H1 (cell line): ENCODE measurements at regions not wholly inside any gene's neighbourhood (a gene's known extent, or its start where the extent isn't known, plus 50 kb on each side); places are given as distances from the start of the nearest gene placed in this dataset.
A peak's percentile ranks its signal among the peaks of the same experiment; 100 is the strongest.

Source experiments
- CTCF ChIA-PET: fragments of 300-600 bp; sonication (Branson Sonifier 250); formaldehyde crosslinking; loops from one replicate; lab custom pipeline; 2021; ENCODE audit not compliant: partially characterized antibody; lab: Charles Lee
- POLR2A ChIA-PET: fragments of 300-600 bp; sonication (Branson Sonifier 250); formaldehyde crosslinking; loops from one replicate; lab custom pipeline; 2021; ENCODE audit warnings: inconsistent platforms; ENCODE audit not compliant: partially characterized antibody; lab: Charles Lee
- DNase-seq, 2 experiments: peaks; one replicate each; pipeline versions ENCODE4 v3.0.0 to v3.0.0-alpha.2; 2010 to 2022; ENCODE audit warnings: low spot score in 2 of 2, low read depth in 1 of 2, mixed read lengths in 1 of 2
- FAIRE-seq: peaks from 2 replicates; lab custom pipeline; 2011; peaks lifted over from hg19 to GRCh38; lab: Jason Lieb, UNC
- H2AFZ ChIP-seq: 2 replicates; pipeline ENCODE4 v1.8.1; 2012; ENCODE audit warnings: low read length, inconsistent platforms
- H2AK5ac ChIP-seq: 2 replicates; pipeline ENCODE4 v1.6.1; 2013; ENCODE audit warnings: low read depth, low read length
- H2BK120ac ChIP-seq: replicated peaks from 2 replicates; pipeline ENCODE3; 2013; ENCODE audit warnings: low read depth, low read length, inconsistent platforms
- H2BK12ac ChIP-seq: 2 replicates; pipeline ENCODE4 v1.6.1; 2013; ENCODE audit warnings: low read depth, low read length
- H2BK15ac ChIP-seq: 2 replicates; pipeline ENCODE4 v1.6.1; 2013; ENCODE audit warnings: low read length
- H2BK20ac ChIP-seq: 2 replicates; pipeline ENCODE4 v1.6.1; 2013; ENCODE audit warnings: low read length
- H2BK5ac ChIP-seq: 2 replicates; pipeline ENCODE4 v1.6.1; 2013; ENCODE audit warnings: low read depth, low read length
- H3K14ac ChIP-seq: 2 replicates; pipeline ENCODE4 v1.6.1; 2013; ENCODE audit warnings: inconsistent platforms; ENCODE audit not compliant: insufficient read length
- H3K18ac ChIP-seq: 2 replicates; pipeline ENCODE4 v1.6.1; 2013; ENCODE audit warnings: low read length; ENCODE audit errors: extremely low read depth
- H3K23ac ChIP-seq: 2 replicates; pipeline ENCODE4 v1.6.1; 2013; ENCODE audit warnings: inconsistent platforms; ENCODE audit not compliant: insufficient read length
- H3K23me2 ChIP-seq: 2 replicates; pipeline ENCODE4 v1.6.1; 2013; ENCODE audit warnings: low read depth, low read length
- H3K27ac ChIP-seq: 2 replicates; pipeline ENCODE4 v1.6.1; 2011; ENCODE audit warnings: low read depth, low read length, inconsistent platforms
- H3K27me3 ChIP-seq, 4 experiments: replicated peaks in 1 of 4; 1 replicate in 1 of 4; 2 replicates in 3 of 4; pipeline versions ENCODE4 v1.6.1 to v1.8.1; 2011 to 2013; ENCODE audit warnings: low read length in 3 of 4, mild to moderate bottlenecking in 3 of 4, inconsistent platforms in 2 of 4, mixed read lengths in 2 of 4, moderate library complexity in 1 of 4; ENCODE audit not compliant: control insufficient read depth in 3 of 4, insufficient read depth in 3 of 4; ENCODE audit errors: extremely low read depth in 1 of 4
- H3K36me3 ChIP-seq, 4 experiments: 2 replicates each; pipeline versions ENCODE4 v1.6.1 to v1.8.1; 2011 to 2013; ENCODE audit warnings: mild to moderate bottlenecking in 4 of 4, low read length in 3 of 4, moderate library complexity in 2 of 4, control low read depth in 1 of 4, inconsistent platforms in 1 of 4; ENCODE audit not compliant: insufficient read depth in 4 of 4, control insufficient read depth in 2 of 4
- H3K4ac ChIP-seq: replicated peaks from 2 replicates; pipeline ENCODE3; 2013; ENCODE audit warnings: low read length, low read depth, mixed read lengths, inconsistent platforms; ENCODE audit not compliant: insufficient read length
- H3K4me1 ChIP-seq, 4 experiments: replicated peaks in 1 of 4; 1 replicate in 1 of 4; 2 replicates in 3 of 4; pipeline versions ENCODE4 v1.6.1 to v1.8.1; 2011 to 2013; ENCODE audit warnings: low read length in 3 of 4, inconsistent platforms in 2 of 4, mixed read lengths in 1 of 4; ENCODE audit not compliant: insufficient read depth in 4 of 4, control insufficient read depth in 3 of 4
- H3K4me2 ChIP-seq, 2 experiments: 2 replicates each; pipeline versions ENCODE4 v1.6.1 to v1.8.1; 2011 to 2013; ENCODE audit warnings: low read depth in 2 of 2, low read length in 2 of 2, control low read depth in 1 of 2, inconsistent platforms in 1 of 2, mild to moderate bottlenecking in 1 of 2; ENCODE audit not compliant: insufficient read depth in 1 of 2
- H3K4me3 ChIP-seq, 4 experiments: fragments of 200-600, 300-600 bp in 1 of 4; sonication (generic), shearing (Covaris generic), sonication (Bioruptor Twin) in 1 of 4; 2 replicates each; pipeline versions ENCODE4 v1.5.1 to v1.8.1; 2011 to 2016; ENCODE audit warnings: low read length in 4 of 4, low read depth in 3 of 4, control low read depth in 2 of 4, inconsistent platforms in 2 of 4, mild to moderate bottlenecking in 2 of 4, mixed read lengths in 1 of 4, moderate library complexity in 1 of 4; ENCODE audit not compliant: insufficient read depth in 2 of 4; ENCODE audit errors: extremely low read depth in 1 of 4
- H3K56ac ChIP-seq: replicated peaks from 2 replicates; pipeline ENCODE3; 2013; ENCODE audit warnings: low read depth, mild to moderate bottlenecking, mixed read lengths, low read length, inconsistent platforms; ENCODE audit not compliant: insufficient read length
- H3K79me1 ChIP-seq: 2 replicates; pipeline ENCODE4 v1.6.1; 2013; ENCODE audit warnings: low read depth, low read length, control low read depth
- H3K79me2 ChIP-seq, 2 experiments: 2 replicates each; pipeline versions ENCODE4 v1.6.1 to v1.8.1; 2012 to 2013; ENCODE audit warnings: low read length in 2 of 2, mild to moderate bottlenecking in 2 of 2, inconsistent platforms in 1 of 2; ENCODE audit not compliant: insufficient read depth in 2 of 2, control insufficient read depth in 1 of 2
- H3K9ac ChIP-seq, 4 experiments: replicated peaks in 1 of 4; 1 replicate in 1 of 4; 2 replicates in 3 of 4; pipeline versions ENCODE4 v1.6.1 to v1.8.1; 2011 to 2013; ENCODE audit warnings: low read depth in 3 of 4, low read length in 3 of 4, control low read depth in 2 of 4, mild to moderate bottlenecking in 2 of 4, moderate library complexity in 2 of 4, inconsistent platforms in 1 of 4; ENCODE audit errors: extremely low read depth in 1 of 4
- H3K9me3 ChIP-seq, 2 experiments: 2 replicates each; pipeline versions ENCODE4 v1.6.1 to v1.8.1; 2012 to 2013; ENCODE audit warnings: mild to moderate bottlenecking in 2 of 2, moderate library complexity in 2 of 2, control low read depth in 1 of 2, inconsistent platforms in 1 of 2, low read depth in 1 of 2, low read length in 1 of 2, mixed read lengths in 1 of 2; ENCODE audit not compliant: insufficient read depth in 2 of 2
- H4K20me1 ChIP-seq, 2 experiments: replicated peaks in 1 of 2; 2 replicates each; pipeline versions ENCODE3 to v1.8.1; 2011 to 2013; ENCODE audit warnings: inconsistent platforms in 2 of 2, low read length in 2 of 2, mild to moderate bottlenecking in 1 of 2; ENCODE audit not compliant: insufficient read depth in 2 of 2, control insufficient read depth in 1 of 2
- H4K5ac ChIP-seq: 2 replicates; pipeline ENCODE4 v1.6.1; 2013; ENCODE audit warnings: low read length, low read depth, mixed read lengths, inconsistent platforms; ENCODE audit not compliant: insufficient read length
- H4K8ac ChIP-seq: 2 replicates; pipeline ENCODE4 v1.8.0; 2013; ENCODE audit warnings: mild to moderate bottlenecking, moderate library complexity, low read length, inconsistent platforms; ENCODE audit not compliant: insufficient read depth; ENCODE audit errors: extremely low read depth
- H4K91ac ChIP-seq: replicated peaks from 2 replicates; pipeline ENCODE3; 2013; ENCODE audit warnings: low read length, mixed read lengths, inconsistent platforms; ENCODE audit not compliant: insufficient read length
- SP4 ChIP-seq: IDR thresholded peaks from 2 replicates; pipeline ENCODE4 v1.6.1; 2012; ENCODE audit warnings: low read length, inconsistent platforms
- WGBS, 2 experiments: shearing (Covaris generic) in 1 of 2; methylation state at CpG; one replicate each; pipeline versions ENCODE4 v1.1.6 to v1.1.7; 2013 to 2015; ENCODE audit warnings: low lambda C conversion rate in 2 of 2, mixed read lengths in 2 of 2, inconsistent platforms in 1 of 2, low coverage in 1 of 2, missing lambda C conversion rate in 1 of 2; ENCODE audit not compliant: insufficient replicate concordance in 2 of 2, insufficient coverage in 1 of 2, insufficient read length in 1 of 2; ENCODE audit errors: extremely low coverage in 1 of 2, missing lambda C conversion rate in 1 of 2; 5-methylcytosine and 5-hydroxymethylcytosine counted together

GRCh38 chrX:19194285-19195242 is 72.3 kb upstream of the ADGRG2 start:
- no peak overlapping the region for H4K8ac ChIP-seq
- no peak overlapping the region for H2BK20ac ChIP-seq
- TF ChIP-seq SP4 = no peak
- H3K79me2 ChIP-seq = no peaks in the 10 kb centered on the region
- H2BK12ac ChIP-seq = no peak overlapping the region
- no peak overlapping the region for H4K91ac ChIP-seq
- ChIA-PET POLR2A (interaction anchor here (0.6 kb wide), 1 partner anchor 78 kb away, joined by 3 read pairs; no protein-coding TSS in a partner anchor), CTCF (interaction anchor here (0.6 to 1.7 kb wide), 4 partner anchors 11 to 235 kb away, joined by 3 to 16 read pairs (median 4); no protein-coding TSS in a partner anchor)
- H3K4me1 ChIP-seq = no peaks in the 10 kb centered on the region; a peak in 1 of 7 replicates
- no peak overlapping the region for H3K4me3 ChIP-seq
- H3K56ac ChIP-seq = no peak overlapping the region
- no peak overlapping the region for H3K23ac ChIP-seq
- H2AK5ac ChIP-seq = no peak overlapping the region
- peak; percentile 72 for FAIRE-seq
- no peak overlapping the region for H2BK120ac ChIP-seq
- no peak overlapping the region for H3K4ac ChIP-seq
- no peak overlapping the region for H2AFZ ChIP-seq
- no peak overlapping the region for H2BK5ac ChIP-seq
- WGBS, 2 experiments = 84% methylated on average over 7 of the region's 9 CpGs; no CpG with 5 or more reads in 1 of the 2 experiments
- H3K14ac ChIP-seq = no peak overlapping the region
- H3K27me3 ChIP-seq = no peaks in the 10 kb centered on the region
- H3K9ac ChIP-seq = no peak overlapping the region
- H3K27ac ChIP-seq = no peak overlapping the region
- H3K18ac ChIP-seq = no peak overlapping the region
- no peaks in the 10 kb centered on the region for H3K36me3 ChIP-seq
- H3K79me1 ChIP-seq = no peaks in the 10 kb centered on the region
- H2BK15ac ChIP-seq = no peak overlapping the region
- H3K4me2 ChIP-seq = no peak overlapping the region
- H4K20me1 ChIP-seq = no peaks in the 10 kb centered on the region
- H3K23me2 ChIP-seq = no peaks in the 10 kb centered on the region
- 0 out of 4 replicates have a peak, but pooled peaks cover 0 to 3% of the 10 kb centered on the region in 2 experiments for H3K9me3 ChIP-seq
- no peak overlapping the region for H4K5ac ChIP-seq
- DNase-seq = no peak
